ENCODE measurements at regions not wholly inside any gene's neighbourhood (a gene's known extent, or its start where the extent isn't known, plus 50 kb on each side); places are given as distances from the start of the nearest gene placed in this dataset.

- TF ChIP-seq CTCF (optimal IDR thresholded peaks at IDR 0.05 in 1 of 3, IDR thresholded peaks at IDR 0.05 in 1 of 3, conservative IDR thresholded peaks at IDR 0.05 in 1 of 3; ENCODE audit: extremely low read depth in 1 of 3, insufficient read depth in 2 of 3, low read length in 3 of 3) (no peak), EZH2 (IDR thresholded peaks at IDR 0.05; ENCODE audit: low read length) (no peak)
Observed at GRCh38 chr4:65973186-65973585, 302.9 kb upstream of the EPHA5 start.

All from keratinocyte (primary cell).